Left kidney (tissue), 1 donor: ENCODE measurements at regions not wholly inside any gene's neighbourhood (a gene's known extent, or its start where the extent isn't known, plus 50 kb on each side); places are given as distances from the start of the nearest gene placed in this dataset.
"Not testable (repeated sequence)": the region's sequence is repeated elsewhere in the genome, so short reads cannot be mapped to it uniquely, and the experiment has no call there.

Experiments
- DNase-seq: peaks from one replicate; pipeline ENCODE4 v3.0.0-alpha.2; 2013

DNA sequence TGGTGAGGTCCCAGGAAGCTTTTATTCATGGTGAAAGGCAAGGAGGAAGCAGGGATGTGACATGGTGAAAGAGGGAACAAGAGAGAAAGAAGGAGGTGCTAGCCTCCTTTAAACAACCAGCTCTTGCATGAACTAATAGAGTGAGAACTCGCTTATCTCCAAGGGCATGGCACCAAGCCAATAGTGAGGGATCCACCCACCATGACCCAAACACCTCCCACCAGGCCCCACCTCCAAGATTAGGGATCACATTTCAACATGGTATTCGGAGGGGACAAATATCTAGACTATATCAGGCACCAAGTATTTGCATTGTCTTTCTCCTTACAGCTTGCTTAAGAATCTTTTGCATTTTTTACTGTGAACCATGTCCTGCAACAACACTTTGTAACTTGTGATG is 91.9 kb upstream of the DHRS4 start:
- no peak for DNase-seq

DNA sequence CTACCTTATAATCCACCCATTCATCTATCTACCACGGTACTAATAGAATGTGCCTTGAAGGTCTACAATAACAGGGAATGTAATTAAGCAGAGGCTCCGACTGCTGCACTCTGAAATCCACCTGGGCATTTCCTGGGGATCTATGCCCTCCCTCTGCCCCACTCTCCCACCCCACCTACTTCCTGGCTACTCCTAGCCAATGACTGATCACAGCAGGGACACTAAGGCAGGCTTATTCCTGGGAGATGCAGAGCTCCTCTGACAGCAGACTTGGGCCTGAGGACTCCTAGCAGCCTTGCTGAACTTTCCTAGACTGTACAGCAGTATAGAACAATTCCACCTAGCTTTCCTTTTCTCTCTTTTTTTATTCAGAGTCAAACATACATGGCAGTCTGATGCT is 91.1 kb upstream of the DHRS4 start:
- DNase-seq, result no peak

DNA sequence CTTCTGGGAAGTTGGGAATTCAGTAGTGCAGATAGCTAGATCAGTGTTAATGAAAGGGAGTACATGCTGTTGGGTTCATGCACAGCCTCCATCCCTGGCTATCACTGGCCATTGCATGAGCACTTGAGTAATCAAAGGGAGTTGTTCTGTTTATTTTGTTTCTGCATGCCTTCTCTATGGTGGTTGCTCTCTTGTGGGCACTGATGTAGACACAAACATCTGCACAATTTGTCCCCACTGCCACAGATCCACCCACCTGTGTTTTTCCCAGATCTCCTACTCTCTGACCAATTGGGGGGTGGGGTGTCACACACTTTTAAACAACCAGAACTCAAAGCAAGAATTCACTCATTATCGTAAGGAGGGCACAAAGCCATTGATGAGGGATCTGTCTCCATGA is 89.7 kb upstream of the DHRS4 start:
- no peak for DNase-seq

DNA sequence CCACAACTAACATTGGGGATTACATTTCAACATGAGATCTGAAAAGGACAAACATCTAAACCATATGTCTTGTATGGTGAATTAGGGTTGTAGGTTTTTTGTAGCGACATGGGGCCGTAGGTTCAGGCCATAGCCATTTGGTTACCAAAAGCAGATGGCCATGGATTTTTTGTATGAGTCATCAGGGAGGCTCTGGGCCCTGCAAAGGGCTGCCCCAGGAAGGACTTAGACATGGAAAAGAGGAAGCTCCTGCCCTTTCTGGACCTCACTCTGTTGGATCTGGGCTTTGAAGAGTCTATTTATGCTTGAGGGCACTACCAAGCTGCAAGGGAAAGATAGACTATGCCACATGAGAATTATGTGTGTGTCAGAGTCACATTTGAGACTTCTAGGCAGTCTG is 89.3 kb upstream of the DHRS4 start:
- no peak for DNase-seq

DNA sequence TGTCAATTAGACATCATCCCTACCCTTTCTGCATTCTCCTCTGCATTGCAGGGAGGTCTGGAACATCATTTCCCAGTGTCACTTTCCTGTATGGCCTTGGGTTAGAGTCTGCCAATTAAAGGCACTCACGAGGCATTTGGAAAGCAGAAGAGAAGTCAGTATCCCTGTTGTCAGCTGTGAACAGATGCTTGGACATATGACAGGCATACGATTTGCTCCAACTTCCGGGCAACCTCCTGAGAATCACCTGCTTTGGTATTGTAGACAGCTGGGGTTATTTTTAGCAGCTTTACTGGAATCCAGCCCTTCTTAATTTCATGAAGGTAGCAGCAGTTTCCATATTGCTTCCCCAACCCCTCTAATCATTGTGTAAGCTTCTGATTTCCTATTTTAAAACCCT is 88.7 kb upstream of the DHRS4 start:
- no peak for DNase-seq

DNA sequence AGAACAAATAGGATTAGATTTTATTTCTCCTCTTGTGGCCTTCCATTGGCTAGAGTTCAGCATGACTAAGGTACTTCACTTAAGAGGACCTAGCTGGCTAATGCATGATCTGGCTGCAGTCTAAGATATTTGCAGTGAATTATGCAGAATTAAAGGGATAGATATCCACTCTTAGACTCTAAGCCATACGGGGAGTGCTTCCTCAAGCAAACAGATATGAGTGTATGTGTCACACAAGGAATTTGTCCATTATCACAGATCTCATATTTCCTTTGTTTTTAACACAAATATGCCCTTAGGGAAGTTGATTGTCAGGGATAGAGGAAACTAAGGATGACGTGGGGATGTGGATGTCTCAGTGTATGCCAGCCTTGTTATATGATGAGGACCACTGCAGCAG is 88.1 kb upstream of the DHRS4 start:
- no peak for DNase-seq

DNA sequence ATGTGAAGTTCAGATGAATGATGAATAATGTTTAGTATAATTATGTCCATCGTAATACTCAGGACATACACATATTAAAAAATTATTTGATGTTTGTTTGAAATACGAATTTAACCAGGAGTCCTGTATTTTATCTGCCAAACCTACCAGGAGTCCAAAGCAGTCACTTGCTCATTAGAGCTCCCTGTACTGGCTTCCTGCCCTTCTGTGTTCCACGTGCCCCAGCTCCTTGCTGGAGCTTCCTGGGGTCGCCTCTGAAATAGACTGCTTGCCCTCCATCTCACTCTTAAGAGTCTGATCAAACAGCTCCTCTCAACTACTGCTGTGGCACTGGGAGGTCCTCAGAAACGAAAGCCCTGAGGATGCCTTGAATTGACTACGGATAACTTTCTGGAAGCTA is 87.3 kb upstream of the DHRS4 start:
- no peak for DNase-seq

DNA sequence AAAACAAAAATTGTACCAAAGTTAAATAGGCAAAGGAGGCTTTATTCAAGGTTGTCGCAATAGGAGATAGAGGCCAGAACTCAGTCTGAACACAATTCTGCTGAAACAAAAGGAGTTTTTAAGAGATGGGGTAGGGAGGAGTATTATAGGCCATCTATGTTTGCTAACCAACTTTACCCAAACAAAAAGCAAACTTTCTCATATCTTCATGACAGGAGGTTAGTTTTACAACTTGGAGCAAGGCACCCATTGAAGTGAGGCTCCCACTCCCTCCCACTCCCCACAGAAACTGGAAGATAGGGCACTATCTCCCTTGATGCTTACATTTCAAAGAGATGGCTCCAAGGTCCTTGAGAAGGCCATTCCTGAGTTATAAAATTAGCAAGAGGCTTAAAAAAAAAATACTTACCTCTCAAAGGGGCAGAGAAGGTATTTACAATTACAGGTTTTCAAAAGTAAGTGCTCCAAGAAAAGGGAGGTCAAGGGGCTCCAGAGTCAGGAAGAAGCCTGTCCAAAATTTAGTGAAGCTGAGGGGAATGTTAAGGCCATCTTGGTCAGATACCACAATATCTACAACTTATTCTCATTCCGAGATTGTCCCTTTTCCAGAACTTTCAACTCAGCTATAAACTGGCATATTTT is 84.4 kb upstream of the DHRS4 start:
- DNase-seq, result no peak

DNA sequence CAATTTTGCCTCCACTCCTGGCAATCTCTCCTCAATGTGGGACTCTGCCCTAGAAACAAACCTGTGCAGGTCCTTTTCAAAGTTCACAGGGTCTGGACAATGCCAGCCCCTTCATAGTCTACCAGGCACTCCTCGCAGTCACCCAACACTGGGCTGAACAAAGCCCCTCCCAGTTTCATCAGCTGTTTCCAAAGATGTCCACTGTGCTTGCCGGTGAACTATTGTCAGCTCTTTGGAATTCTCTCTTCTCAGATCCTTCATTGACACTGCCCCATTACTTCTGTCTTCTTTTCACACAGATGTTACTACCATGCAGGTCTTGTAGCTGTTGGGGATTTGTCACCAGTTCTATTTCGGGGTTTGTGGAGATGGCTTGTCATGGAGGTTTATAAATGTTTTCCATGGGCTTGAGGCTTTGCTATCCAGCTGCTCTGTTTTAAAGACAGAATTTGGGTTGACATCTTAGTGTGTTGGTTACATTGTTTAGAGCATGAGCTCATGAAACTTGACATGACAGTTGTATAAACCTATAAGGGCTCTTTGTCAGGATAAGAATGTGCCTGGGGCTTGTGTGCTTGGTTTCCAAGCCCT is 77.3 kb upstream of the DHRS4 start:
- no peak for DNase-seq

DNA sequence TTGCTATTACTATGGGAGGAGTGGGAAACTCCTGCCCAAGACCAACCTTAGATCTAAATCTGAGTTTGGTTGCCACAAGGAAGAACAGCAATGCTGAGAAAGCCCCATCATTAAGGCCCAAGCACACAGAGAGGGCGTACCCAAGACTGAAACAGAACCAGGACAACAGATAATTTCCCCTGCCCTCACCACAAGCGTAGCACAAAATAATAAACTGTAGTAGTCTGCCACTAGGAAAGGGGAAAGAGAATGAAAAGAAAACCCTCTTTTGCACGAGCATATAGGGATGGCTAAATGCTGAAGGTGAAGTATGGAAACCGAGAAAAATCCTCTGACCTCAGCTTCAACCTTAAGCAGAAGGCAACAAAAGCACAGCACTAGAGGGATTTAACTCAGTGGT is 76.5 kb upstream of the DHRS4 start:
- DNase-seq, result no peak

DNA sequence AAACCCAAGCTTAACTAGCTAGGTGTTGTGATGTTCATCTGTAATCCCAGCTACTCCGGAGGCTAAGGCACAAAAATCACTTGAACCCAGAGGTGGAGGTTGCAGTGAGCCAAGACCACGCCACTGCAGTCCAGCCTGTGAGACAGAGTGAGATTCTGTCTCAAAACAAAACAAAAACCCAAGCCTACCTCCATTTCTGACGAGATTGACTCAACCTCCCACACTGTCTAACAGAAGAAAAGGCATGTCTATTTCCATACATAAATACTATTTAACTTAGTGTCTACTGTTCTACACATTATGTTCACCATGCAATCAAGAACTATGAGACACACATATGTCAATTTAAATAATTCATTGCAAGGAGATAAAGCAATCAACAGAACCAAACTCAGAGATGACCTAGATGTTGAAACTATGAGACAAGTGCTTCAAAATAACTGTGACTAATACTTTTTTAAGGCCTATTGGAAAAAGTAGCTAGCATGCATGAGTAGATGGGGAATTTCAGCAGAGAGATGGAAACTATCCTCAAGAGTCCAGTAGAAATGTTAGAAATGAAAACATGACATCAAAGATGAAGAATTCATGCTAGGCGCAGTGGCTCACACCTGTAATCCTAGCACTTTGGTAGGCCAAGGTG is 75.9 kb upstream of the DHRS4 start:
- no peak for DNase-seq

DNA sequence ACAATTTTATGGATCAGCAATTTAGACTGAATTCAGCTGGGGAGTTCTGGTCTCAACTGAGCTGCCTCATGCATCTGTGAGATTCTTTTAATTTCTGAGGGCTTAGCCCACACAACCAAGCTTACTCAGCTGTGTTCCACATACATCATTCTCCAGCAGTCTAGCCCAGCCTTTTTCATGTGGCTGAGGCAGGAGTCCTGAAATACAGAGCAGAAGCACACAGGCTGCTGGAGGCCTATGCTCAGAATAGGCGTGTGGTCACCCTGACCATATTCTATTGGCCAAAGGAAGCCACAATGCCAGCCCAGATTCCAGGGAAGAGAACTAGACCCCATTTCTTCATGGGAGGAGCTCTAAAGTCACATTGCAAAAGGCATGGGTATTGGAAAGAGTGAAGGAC is 72.3 kb upstream of the DHRS4 start:
- no peak for DNase-seq

DNA sequence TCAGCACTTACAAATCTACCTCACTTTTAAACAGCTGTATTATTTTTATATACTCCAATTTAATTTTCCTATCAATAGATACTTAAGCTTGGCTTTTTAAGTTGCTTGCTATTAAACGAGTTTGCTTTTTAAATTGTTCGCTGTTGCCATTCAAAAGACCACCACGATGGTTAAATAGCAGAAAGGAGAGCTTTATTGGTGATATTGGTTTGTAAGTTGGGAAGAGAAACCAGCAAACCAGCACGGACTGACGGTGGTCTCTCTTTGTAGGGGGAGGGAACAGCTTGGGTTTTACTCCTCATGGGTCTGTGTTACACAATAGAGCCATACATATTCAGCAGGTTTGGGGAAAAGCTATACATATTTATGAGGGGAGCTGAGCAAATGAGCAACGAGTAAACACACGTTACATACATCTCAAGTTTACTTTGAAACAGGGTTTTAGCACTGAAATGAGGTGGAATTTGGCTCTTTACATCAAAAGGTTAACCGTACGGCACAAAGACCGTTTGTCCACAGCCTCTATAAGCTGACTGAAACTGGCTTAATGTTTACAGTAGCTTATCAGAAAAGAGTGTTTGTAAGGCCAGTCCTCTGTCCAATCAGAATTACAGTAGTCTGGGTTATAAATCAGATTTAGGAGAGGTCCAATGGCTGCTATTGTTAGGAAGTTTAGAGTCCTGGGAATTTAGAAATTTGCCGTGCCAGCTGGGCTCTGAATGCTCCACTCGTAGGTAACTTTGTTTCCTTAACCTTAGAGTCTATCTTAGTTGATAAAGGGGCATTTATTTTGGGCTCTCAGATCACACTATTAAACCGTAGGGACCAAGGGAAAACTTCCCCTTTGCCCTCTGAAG is 69.7 kb upstream of the DHRS4 start:
- DNase-seq, result peak; percentile 44

DNA sequence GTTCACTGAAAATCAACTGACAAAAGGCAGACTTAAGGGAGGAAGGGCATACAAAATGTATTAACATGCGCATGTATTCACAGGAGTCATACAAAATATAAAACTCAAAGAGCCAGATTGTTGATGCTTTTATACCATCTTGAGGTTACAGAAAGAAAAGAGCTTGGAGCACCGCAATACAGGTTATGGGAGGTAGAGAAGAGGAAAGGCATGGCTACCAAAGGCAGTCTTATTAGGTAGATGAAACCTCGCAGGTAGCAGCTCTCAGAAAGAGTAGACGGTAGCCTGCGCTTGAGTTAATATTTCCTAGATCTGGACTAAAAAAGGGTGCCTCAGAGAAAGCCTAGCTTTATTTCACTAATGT is 69.0 kb upstream of the DHRS4 start:
- DNase-seq, result no peak

DNA sequence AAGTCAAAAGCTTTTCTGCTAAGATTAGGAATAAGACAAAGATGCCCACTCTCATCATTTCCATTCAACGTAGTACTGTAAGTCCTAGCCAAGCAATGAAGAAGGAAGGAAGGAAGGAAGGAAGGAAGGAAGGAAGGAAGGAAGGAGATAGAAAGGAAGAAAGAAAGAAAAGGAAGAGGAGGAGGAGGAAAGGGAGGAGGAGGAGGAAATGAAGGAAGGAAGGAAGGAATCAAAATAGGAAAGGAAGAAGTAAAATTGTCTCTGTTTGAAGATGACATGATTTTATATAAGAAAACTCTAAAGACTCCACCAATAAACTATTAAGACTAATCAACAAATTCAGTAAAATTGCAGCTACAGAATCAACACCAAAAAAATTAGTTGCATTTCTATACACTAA is 66.0 kb upstream of the DHRS4 start:
- no peak for DNase-seq

DNA sequence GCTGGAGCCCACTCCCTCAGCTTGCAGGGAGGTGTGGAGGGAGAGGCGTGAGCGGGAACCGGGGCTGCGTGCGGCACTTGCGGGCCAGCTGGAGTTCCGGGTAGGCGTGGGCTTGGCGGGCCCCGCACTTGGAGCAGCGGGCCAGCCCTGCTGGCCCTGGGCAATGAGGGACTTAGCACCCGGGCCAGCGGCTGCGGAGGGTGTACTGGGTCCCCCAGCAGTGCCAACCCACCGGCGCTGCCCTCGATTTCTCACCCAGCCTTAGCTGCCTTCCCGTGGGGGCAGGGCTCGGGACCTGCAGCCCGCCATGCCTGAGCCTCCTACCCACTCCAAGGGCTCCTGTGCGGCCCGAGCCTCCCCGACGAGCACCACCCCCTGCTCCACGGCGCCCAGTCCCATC is 61.9 kb upstream of the DHRS4 start:
- not testable (repeated sequence) for DNase-seq

DNA sequence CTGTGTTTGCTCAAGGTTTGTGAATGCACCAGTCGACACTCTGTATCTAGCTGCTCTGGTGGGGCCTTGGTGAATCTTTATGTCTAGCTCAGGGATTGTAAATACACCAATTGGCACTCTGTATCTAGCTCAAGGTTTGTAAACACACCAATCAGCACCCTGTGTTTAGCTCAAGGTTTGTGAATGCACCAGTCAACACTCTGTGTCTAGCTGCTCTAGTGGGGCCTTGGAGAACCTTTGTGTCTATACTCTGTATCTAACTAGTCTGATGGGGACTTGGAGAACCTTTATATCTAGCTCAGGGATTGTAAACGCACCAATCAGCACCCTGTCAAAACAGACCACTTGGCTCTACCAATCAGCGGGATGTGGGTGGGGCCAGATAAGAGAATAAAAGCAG is 61.3 kb upstream of the DHRS4 start:
- not testable (repeated sequence) for DNase-seq

DNA sequence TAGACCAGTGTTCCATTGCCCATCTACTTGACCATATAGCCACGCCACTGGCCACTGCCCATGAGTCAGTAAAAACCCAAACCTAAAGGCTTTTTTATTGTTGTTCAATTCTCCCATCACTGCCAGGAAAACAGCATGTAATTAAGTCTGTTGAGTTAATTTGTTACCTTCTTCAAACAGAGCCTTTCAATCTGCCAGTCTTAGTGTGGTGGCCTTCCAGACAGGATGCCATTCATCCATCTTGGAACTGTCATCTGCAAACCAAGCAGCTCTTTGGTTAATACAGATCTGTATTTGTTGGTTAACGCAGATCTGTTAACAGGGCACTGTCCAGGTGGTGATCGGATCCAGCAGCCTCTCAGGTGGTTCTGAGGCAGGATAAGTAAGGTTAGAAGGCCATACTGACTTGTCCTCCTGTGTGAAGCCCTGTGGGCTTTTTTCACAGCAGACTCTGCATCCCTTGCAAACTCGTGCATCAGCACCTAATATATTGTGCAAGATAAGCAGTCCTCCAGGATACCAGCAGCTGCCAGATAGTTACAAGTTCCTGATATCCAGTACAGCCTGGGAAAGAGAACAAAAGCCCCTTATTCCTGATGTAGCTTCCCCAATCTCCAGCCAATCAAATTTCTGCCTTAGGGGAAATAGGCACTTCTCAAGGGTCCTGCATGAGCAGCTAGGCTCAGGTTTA is 59.1 kb upstream of the DHRS4 start:
- no peak for DNase-seq

DNA sequence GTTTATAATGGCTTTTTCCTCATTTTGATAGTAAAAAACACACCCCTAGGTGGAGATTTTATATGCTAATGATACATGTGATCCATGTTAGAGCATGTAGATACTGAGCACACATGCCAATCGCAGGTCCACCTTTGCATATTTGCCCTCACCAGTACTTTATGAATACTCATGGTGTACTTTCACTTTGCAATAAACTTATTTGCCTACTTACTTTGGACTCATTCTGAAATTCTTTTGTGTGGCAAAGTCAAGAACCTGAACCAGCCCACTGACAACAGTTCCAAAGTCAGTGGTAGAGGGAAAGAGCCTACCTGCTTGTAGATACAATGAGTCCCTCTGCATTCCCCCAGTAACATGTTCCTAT is 58.5 kb upstream of the DHRS4 start:
- no peak for DNase-seq

DNA sequence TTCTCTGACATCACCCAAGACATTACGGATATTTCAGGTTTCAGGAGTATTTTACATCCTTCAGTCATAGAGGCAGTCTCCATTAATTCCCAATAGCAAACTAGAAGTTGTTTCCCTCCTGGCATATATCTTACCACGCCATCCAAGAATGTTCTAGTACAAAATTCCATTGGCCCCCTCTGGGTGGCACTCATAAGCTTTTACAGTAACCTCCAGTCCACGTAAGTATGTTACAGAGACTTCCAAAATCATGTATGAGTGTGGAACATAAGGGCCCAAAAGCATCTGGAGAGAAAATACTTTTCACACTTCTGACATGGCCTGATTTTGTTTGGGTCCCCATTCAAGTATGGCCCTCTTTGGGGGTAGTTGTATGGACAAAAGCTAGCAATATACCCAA is 58.1 kb upstream of the DHRS4 start:
- no peak for DNase-seq

DNA sequence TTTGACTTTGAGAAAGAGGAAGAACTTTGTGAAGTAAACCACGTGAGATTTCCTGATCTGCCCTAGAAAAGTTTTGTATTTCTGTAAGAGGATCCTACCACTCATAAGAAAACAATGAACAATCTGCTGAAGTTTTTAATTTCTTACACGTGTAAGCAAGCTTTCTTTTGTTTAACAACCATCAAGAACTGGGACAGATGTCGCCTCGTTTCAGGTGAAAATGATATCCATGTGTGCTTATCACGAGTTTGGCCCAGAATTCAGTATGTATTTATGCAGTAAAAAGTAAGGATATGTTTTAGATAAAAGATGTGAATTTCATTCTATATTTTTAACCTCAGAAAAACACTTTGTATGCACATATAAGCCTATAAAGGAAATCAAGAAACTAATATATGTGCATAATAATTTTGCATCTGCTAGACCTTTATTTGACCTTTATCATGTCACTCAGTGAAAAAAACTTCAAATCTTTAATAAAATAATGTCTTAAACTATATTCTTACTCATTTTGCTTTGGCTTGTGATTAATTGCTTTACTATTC is 56.9 kb upstream of the DHRS4 start:
- DNase-seq, result no peak

DNA sequence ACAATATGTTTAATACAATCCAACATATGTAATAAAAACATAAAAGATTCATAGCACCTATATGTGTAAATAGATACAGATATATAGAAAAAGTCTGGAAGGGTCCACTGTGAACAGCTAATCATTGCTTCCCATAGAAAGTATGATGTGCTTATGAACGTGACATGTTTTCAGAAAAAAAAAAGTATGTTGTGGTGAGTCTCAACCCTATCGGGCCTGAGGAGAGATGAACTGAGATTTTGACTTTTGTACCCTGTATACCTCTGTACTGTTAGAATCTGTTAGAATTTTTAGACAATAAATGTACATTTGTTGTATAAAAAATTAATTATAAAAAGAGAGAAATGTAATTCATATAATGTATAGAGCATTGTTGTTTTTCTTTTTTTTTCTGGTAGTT is 56.3 kb upstream of the DHRS4 start:
- not testable (repeated sequence) for DNase-seq
